Thyroid gland (tissue), 4 donors: ENCODE measurements at regions not wholly inside any gene's neighbourhood (a gene's known extent, or its start where the extent isn't known, plus 50 kb on each side); places are given as distances from the start of the nearest gene placed in this dataset.

Source experiments
- DNase-seq, 2 donors: peaks; one replicate each; pipeline ENCODE4 v3.0.0-alpha.2; 2019
- H3K27ac ChIP-seq, 3 donors: fragments of 200-600 bp; sonication (generic); 1 replicate in 2 of 3; 2 replicates in 1 of 3; pipeline ENCODE4 v1.5.1; 2016 to 2019; ENCODE audit warnings: mild to moderate bottlenecking in 1 of 3, moderate library complexity in 1 of 3
- H3K27me3 ChIP-seq: fragments of 200-600 bp; sonication (generic); one replicate; pipeline ENCODE4 v1.5.1; 2019
- H3K36me3 ChIP-seq, 2 donors: fragments of 200-600 bp; sonication (generic); one replicate each; pipeline ENCODE4 v1.5.1; 2016 to 2019
- H3K4me1 ChIP-seq, 2 donors: fragments of 200-600 bp; sonication (generic); one replicate each; pipeline ENCODE4 v1.5.1; 2017 to 2019
- H3K4me3 ChIP-seq, 3 donors: fragments of 200-600 bp; sonication (generic); replicated peaks in 1 of 3; 1 replicate in 2 of 3; 2 replicates in 1 of 3; pipeline ENCODE4 v1.5.1; 2016; ENCODE audit warnings: mild to moderate bottlenecking in 1 of 3
- H3K9me3 ChIP-seq: fragments of 200-600 bp; sonication (generic); one replicate; pipeline ENCODE4 v1.5.1; 2017
- CTCF ChIP-seq, 6 experiments: fragments of 200-600 bp in 3 of 6; fragments of 450-650 bp in 3 of 6; sonication (generic) in 3 of 6; IDR thresholded peaks; one replicate each; pipeline ENCODE4 v1.5.1; 2016 to 2019; ENCODE audit warnings: antibody characterized with exemption in 6 of 6, mild to moderate bottlenecking in 2 of 6, inconsistent platforms in 1 of 6, moderate library complexity in 1 of 6
- POLR2A ChIP-seq, 2 donors: fragments of 450-650 bp; IDR thresholded peaks; one replicate each; pipeline ENCODE4 v1.6.1; 2017; ENCODE audit warnings: antibody characterized with exemption in 2 of 2, mild to moderate bottlenecking in 2 of 2, moderate library complexity in 1 of 2
- WGBS, 2 donors: methylation state at CpG; one replicate each; pipeline ENCODE4 v1.1.5; 2017; 5-methylcytosine and 5-hydroxymethylcytosine counted together
- intact Hi-C: fragments of 100-400 bp; cut with DNase I; formaldehyde crosslinking; loops from one replicate; pipeline ENCODE4 v1.15.1; 2023

DNA sequence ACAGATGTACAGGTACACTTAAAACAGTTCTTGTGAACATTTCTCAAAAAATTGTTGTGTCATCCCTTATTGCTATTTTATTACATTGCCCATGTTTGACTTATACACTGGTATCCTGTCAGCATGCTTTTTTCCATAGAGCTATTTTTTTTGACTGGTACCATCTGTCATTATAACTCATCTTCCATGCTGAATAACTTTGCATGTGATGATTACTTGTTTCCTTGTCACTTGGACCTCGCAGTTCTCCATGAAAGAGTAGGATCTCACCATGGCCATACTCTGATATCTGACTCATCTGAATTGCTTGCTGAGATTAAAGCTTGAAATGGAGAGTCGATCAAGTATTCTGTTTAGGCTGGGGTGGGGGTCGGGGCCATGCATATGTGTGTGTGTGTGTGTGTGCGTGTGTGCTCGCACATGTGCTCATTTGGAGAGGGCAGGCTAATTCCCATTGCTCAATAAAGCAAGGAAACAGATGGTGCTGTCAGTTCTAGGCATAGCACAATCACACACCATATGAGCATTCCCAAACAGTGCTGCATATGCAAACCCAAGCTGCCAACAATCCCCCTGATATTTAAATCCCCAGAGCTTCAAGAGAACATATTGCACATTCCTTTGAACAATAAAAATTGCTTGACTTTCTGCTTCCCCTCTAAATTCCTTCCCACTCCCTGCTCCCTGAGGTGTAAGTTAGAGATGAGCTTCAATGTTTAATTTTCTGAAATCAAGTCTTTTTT, 62.9 kb downstream of the NHLRC3 start:
- Histone ChIP-seq H3K36me3 (no peaks in the 10 kb centered on the region), H3K27me3 (no peaks in the 10 kb centered on the region), H3K4me1 (no peaks in the 10 kb centered on the region), H3K4me3 (no peak overlapping the region), H3K9me3 (no peaks in the 10 kb centered on the region), H3K27ac (no peak overlapping the region)
- TF ChIP-seq CTCF (IDR thresholded peaks at IDR 0.05) (no peak), POLR2A (IDR thresholded peaks at IDR 0.05) (no peak)
- intact Hi-C loops = no loop called here
- 77 to 87% methylated on average over 5 of the region's 5 CpGs for WGBS, 2 donors
- no peak for DNase-seq

- Histone ChIP-seq H3K9me3 (no peaks in the 10 kb centered on the region), H3K4me3 (no peak overlapping the region), H3K36me3 (no peaks in the 10 kb centered on the region), H3K27me3 (no peaks in the 10 kb centered on the region), H3K4me1 (no peaks in the 10 kb centered on the region), H3K27ac (no peak overlapping the region)
- intact Hi-C loops = no loop called here
- 79 to 81% methylated on average over 6 of the region's 6 CpGs for WGBS, 2 donors
- TF ChIP-seq POLR2A (IDR thresholded peaks at IDR 0.05) (no peak), CTCF (IDR thresholded peaks at IDR 0.05) (no peak)
- DNase-seq = no peak
These were observed 64.8 kb downstream of the NHLRC3 start for GRCh38 chr13:39102981-39103490.

DNA sequence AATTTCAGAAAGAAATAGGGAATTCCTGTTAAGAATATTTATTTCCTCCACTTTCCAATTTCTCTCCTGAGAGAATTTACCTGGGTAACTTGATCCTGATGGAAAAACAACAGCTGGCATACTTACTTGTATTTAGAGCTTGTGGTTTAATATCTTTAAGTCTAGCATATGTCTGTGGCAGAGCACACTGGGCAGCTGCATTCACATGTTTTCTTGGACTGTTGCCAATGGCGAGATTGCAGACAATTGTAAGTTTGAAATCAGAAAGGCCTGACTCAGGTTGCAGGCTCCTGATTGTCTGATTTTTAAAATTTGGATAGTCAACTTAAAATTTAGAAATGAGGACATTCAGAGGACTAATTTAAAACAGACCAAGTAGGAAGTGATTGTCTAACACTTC, 66.9 kb downstream of the NHLRC3 start:
- Histone ChIP-seq H3K27me3 (no peaks in the 10 kb centered on the region), H3K4me3 (no peak overlapping the region), H3K4me1 (no peaks in the 10 kb centered on the region), H3K27ac (no peak overlapping the region), H3K36me3 (no peaks in the 10 kb centered on the region), H3K9me3 (no peaks in the 10 kb centered on the region)
- TF ChIP-seq CTCF (IDR thresholded peaks at IDR 0.05) (no peak), POLR2A (IDR thresholded peaks at IDR 0.05) (no peak)
- no peak for DNase-seq
- 38 to 57% methylated on average over 1 of the region's 1 CpG for WGBS, 2 donors
- intact Hi-C loops = no loop called here

GRCh38 chr13:39106216-39107005, 68.2 kb downstream of the NHLRC3 start:
- no peak for DNase-seq
- 38 to 41% methylated on average over 8 of the region's 8 CpGs for WGBS, 2 donors

More at GRCh38 chr13:39106216-39107005, 68.2 kb downstream of the NHLRC3 start:
- Histone ChIP-seq H3K4me1 (no peaks in the 10 kb centered on the region), H3K27ac (no peak overlapping the region), H3K27me3 (no peaks in the 10 kb centered on the region), H3K9me3 (no peaks in the 10 kb centered on the region), H3K4me3 (no peak overlapping the region), H3K36me3 (no peaks in the 10 kb centered on the region)
- intact Hi-C loops = no loop called here
- TF ChIP-seq POLR2A (IDR thresholded peaks at IDR 0.05) (no peak), CTCF (IDR thresholded peaks at IDR 0.05) (no peak)
